ENCODE measurements at regions not wholly inside any gene's neighbourhood (a gene's known extent, or its start where the extent isn't known, plus 50 kb on each side); places are given as distances from the start of the nearest gene placed in this dataset.

DNA sequence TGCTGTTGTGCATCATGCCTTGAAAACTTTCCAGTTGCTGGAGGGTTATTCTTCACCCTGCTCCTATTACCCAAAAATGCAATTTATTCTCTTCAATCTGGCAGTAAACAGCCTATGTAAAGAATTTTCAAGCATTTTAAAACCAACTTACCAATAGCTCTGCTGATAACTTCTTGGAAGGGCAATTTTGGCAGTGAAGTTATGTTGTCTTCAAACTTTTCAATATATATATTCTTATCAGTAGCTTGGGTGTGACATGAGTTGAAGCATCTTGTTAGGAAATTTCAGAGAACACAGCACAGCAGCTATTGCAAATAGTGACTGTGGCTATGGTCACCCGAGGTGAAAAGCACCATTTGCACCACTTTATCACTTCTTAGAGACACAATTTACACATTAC, 395.5 kb downstream of the STK39 start:
- H3K27me3 ChIP-seq, result no peaks in the 10 kb centered on the region
- WGBS, 2 donors, result 30 to 49% methylated on average over 1 of the region's 1 CpG
- no peak overlapping the region for H3K4me3 ChIP-seq
- no peak for DNase-seq
- H3K36me3 ChIP-seq, result no peaks in the 10 kb centered on the region
- H3K4me1 ChIP-seq, result no peaks in the 10 kb centered on the region
- TF ChIP-seq POLR2AphosphoS5 (IDR thresholded peaks at IDR 0.05) (no peak), POLR2A (IDR thresholded peaks at IDR 0.05) (no peak), EP300 (IDR thresholded peaks at IDR 0.05) (no peak)
- TF ChIP-seq, protein P1, sequence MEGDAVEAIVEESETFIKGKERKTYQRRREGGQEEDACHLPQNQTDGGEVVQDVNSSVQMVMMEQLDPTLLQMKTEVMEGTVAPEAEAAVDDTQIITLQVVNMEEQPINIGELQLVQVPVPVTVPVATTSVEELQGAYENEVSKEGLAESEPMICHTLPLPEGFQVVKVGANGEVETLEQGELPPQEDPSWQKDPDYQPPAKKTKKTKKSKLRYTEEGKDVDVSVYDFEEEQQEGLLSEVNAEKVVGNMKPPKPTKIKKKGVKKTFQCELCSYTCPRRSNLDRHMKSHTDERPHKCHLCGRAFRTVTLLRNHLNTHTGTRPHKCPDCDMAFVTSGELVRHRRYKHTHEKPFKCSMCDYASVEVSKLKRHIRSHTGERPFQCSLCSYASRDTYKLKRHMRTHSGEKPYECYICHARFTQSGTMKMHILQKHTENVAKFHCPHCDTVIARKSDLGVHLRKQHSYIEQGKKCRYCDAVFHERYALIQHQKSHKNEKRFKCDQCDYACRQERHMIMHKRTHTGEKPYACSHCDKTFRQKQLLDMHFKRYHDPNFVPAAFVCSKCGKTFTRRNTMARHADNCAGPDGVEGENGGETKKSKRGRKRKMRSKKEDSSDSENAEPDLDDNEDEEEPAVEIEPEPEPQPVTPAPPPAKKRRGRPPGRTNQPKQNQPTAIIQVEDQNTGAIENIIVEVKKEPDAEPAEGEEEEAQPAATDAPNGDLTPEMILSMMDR (IDR thresholded peaks at IDR 0.05), result no peak
- H3K9me3 ChIP-seq, result no peaks in the 10 kb centered on the region
- H3K27ac ChIP-seq, result no peak overlapping the region
- intact Hi-C loops (cut with DNase I), result no loop called here

GRCh38 chr2:167851323-167851860, 396.0 kb downstream of the STK39 start:
- TF ChIP-seq EP300 (IDR thresholded peaks at IDR 0.05) (no peak), POLR2AphosphoS5 (IDR thresholded peaks at IDR 0.05) (no peak), POLR2A (IDR thresholded peaks at IDR 0.05) (no peak)
- TF ChIP-seq, protein P1 (IDR thresholded peaks at IDR 0.05), result no peak
- Histone ChIP-seq H3K27me3 (no peaks in the 10 kb centered on the region), H3K4me3 (no peak overlapping the region), H3K36me3 (no peaks in the 10 kb centered on the region), H3K27ac (no peak overlapping the region), H3K9me3 (no peaks in the 10 kb centered on the region), H3K4me1 (no peaks in the 10 kb centered on the region)
- no peak for DNase-seq
- intact Hi-C loops (cut with DNase I), result no loop called here
- WGBS, 2 donors, result 78 to 85% methylated on average over 4 of the region's 4 CpGs

GRCh38 chr2:167844714-167845530, 402.5 kb downstream of the STK39 start:
- no peak for DNase-seq
- H3K4me3 ChIP-seq, result no peak overlapping the region
- H3K27me3 ChIP-seq, result no peaks in the 10 kb centered on the region
- WGBS, 2 donors, result 37 to 70% methylated on average over 9 of the region's 9 CpGs
- no peaks in the 10 kb centered on the region for H3K9me3 ChIP-seq
- intact Hi-C loops (cut with DNase I), result no loop called here
- no peaks in the 10 kb centered on the region for H3K4me1 ChIP-seq
- TF ChIP-seq POLR2A (IDR thresholded peaks at IDR 0.05) (no peak), EP300 (IDR thresholded peaks at IDR 0.05) (no peak), POLR2AphosphoS5 (IDR thresholded peaks at IDR 0.05) (no peak)
- TF ChIP-seq, protein P1 (IDR thresholded peaks at IDR 0.05), result no peak
- H3K27ac ChIP-seq, result no peak overlapping the region
- H3K36me3 ChIP-seq, result no peaks in the 10 kb centered on the region

DNA sequence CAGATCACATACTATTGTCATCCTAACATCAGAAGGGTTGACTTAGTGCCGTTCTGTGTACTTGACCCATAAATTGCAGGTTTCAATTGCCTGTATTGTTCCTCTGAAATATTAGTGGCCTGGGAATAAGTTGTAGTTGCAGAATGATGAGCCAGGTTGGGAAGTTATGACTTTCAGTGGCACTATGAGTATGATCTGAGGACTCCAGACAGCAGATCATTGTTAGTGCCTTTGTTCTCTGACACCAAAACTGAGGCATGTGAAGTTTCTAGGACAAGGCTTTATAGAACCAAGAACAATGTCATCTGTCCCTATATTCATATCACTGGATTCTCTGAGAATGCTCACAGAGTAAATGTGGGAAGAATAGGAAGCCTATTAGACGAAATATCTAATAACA, 403.7 kb downstream of the STK39 start:
- Histone ChIP-seq H3K27me3 (no peaks in the 10 kb centered on the region), H3K4me3 (no peak overlapping the region), H3K9me3 (no peaks in the 10 kb centered on the region), H3K4me1 (no peaks in the 10 kb centered on the region), H3K36me3 (no peaks in the 10 kb centered on the region), H3K27ac (no peak overlapping the region)
- 88 to 89% methylated on average over 2 of the region's 2 CpGs for WGBS, 2 donors
- intact Hi-C loops (cut with DNase I), result no loop called here
- DNase-seq, result no peak
- TF ChIP-seq EP300 (IDR thresholded peaks at IDR 0.05) (no peak), POLR2A (IDR thresholded peaks at IDR 0.05) (no peak), POLR2AphosphoS5 (IDR thresholded peaks at IDR 0.05) (no peak)
- TF ChIP-seq, protein P1 (IDR thresholded peaks at IDR 0.05), result no peak
